Esophagus muscularis mucosa (tissue), 4 donors: ENCODE measurements at regions not wholly inside any gene's neighbourhood (a gene's known extent, or its start where the extent isn't known, plus 50 kb on each side); places are given as distances from the start of the nearest gene placed in this dataset.

Experiments
- DNase-seq: peaks from one replicate; pipeline ENCODE4 v3.0.0-alpha.2; 2017; ENCODE audit errors: extremely low spot score
- H3K27ac ChIP-seq, 4 donors: fragments of 200-600 bp; sonication (generic); replicated peaks in 1 of 4; 1 replicate in 3 of 4; 2 replicates in 1 of 4; pipeline ENCODE4 v1.5.1; 2016 to 2019; ENCODE audit warnings: mild to moderate bottlenecking in 1 of 4
- H3K27me3 ChIP-seq, 4 donors: fragments of 200-600 bp; sonication (generic); one replicate each; pipeline versions ENCODE4 v1.5.1 to v1.6.0; 2016 to 2019
- H3K36me3 ChIP-seq, 4 donors: fragments of 200-600 bp; sonication (generic); one replicate each; pipeline ENCODE4 v1.5.1; 2016 to 2019
- H3K4me1 ChIP-seq, 4 donors: fragments of 200-600 bp; sonication (generic); one replicate each; pipeline ENCODE4 v1.5.1; 2016 to 2019
- H3K4me3 ChIP-seq, 4 donors: fragments of 200-600 bp; sonication (generic); 1 replicate in 2 of 4; 2 replicates in 2 of 4; pipeline ENCODE4 v1.5.1; 2016 to 2019; ENCODE audit warnings: mild to moderate bottlenecking in 4 of 4, moderate library complexity in 1 of 4
- H3K9me3 ChIP-seq, 4 donors: fragments of 200-600 bp; sonication (generic); 1 replicate in 3 of 4; 2 replicates in 1 of 4; pipeline ENCODE4 v1.5.1; 2016 to 2019
- EP300 ChIP-seq: sonication (generic); formaldehyde crosslinking; IDR thresholded peaks from one replicate; pipeline ENCODE4 v1.6.1; 2017; ENCODE audit warnings: antibody characterized with exemption
- POLR2A ChIP-seq: fragments of 450-650 bp; IDR thresholded peaks from one replicate; pipeline ENCODE4 v1.6.1; 2017; ENCODE audit warnings: antibody characterized with exemption, moderate library complexity, mild to moderate bottlenecking, low read depth
- POLR2AphosphoS5 ChIP-seq, 2 donors: sonication (generic); formaldehyde crosslinking; IDR thresholded peaks; one replicate each; pipeline ENCODE4 v1.6.1; 2017; ENCODE audit warnings: antibody characterized with exemption in 2 of 2
- WGBS: methylation state at CpG from one replicate; pipeline ENCODE4 v1.1.5; 2018; 5-methylcytosine and 5-hydroxymethylcytosine counted together
- intact Hi-C: fragments of 100-400 bp; cut with DNase I; formaldehyde crosslinking; loops from one replicate; pipeline ENCODE4 v1.15.1; 2023
- TF ChIP-seq, protein P1 (sequence below), 3 experiments: fragments of 200-600 bp in 2 of 3; fragments of 450-650 bp in 1 of 3; sonication (generic) in 2 of 3; IDR thresholded peaks; one replicate each; pipeline ENCODE4 v1.5.1; 2017 to 2019; ENCODE audit warnings: antibody characterized with exemption in 3 of 3, mild to moderate bottlenecking in 2 of 3, moderate library complexity in 1 of 3

DNA sequence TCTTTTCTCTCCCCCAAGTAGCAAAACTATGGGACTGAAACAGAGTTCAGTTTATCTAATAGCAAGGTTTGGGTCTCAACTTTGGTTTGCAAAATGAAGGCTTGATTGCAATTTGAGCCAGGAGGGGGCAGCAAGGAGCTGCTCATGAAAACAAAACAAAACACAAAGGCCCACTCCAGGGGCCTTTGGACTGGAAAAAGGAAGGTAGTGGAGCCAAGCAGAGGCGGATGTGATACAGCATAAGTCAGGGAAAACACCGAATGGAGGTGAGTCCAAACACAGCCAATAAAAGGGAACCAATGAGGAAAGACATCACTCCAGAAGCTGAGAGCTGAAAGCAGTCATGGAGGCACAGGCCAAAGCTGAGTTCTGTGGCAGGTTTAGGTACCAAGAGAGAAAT, 799.7 kb upstream of the ACVR2A start:
- Histone ChIP-seq H3K4me3 (no peak overlapping the region), H3K9me3 (no peaks in the 10 kb centered on the region), H3K27me3 (no peaks in the 10 kb centered on the region), H3K27ac (no peak overlapping the region), H3K4me1 (peaks cover 0 to 13% (median 9%) of the 10 kb centered on the region in 4 donors), H3K36me3 (no peaks in the 10 kb centered on the region)
- no peak for DNase-seq
- TF ChIP-seq POLR2AphosphoS5 (IDR thresholded peaks at IDR 0.05) (no peak), EP300 (no peak), POLR2A (no peak)
- TF ChIP-seq, protein P1, sequence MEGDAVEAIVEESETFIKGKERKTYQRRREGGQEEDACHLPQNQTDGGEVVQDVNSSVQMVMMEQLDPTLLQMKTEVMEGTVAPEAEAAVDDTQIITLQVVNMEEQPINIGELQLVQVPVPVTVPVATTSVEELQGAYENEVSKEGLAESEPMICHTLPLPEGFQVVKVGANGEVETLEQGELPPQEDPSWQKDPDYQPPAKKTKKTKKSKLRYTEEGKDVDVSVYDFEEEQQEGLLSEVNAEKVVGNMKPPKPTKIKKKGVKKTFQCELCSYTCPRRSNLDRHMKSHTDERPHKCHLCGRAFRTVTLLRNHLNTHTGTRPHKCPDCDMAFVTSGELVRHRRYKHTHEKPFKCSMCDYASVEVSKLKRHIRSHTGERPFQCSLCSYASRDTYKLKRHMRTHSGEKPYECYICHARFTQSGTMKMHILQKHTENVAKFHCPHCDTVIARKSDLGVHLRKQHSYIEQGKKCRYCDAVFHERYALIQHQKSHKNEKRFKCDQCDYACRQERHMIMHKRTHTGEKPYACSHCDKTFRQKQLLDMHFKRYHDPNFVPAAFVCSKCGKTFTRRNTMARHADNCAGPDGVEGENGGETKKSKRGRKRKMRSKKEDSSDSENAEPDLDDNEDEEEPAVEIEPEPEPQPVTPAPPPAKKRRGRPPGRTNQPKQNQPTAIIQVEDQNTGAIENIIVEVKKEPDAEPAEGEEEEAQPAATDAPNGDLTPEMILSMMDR (IDR thresholded peaks at IDR 0.05): peak; percentile 21 to 55 (median 29)
- WGBS: 66% methylated on average over 2 of the region's 2 CpGs
- intact Hi-C loops: no loop called here

DNA sequence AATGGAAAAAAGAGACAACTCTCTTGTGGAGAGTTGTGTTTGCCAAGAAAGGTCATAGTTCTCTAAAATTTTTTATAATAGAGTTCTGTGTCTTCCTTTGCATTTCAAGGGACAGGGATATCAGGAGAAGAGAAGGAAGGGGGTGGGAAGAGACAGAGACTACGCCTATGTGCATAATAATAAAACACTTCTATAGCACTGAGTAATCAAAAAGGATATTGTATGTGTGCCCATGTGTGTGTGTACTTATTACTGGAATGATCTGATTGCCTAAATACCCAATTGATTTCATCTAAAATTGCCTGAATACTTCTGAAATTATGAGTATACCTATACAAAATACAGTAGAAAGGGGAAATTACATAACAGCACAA, 803.7 kb upstream of the ACVR2A start:
- 81% methylated on average over 1 of the region's 1 CpG for WGBS
- Histone ChIP-seq H3K36me3 (no peaks in the 10 kb centered on the region), H3K9me3 (no peaks in the 10 kb centered on the region), H3K27me3 (no peaks in the 10 kb centered on the region), H3K4me1 (peaks cover 0 to 6% (median 0%) of the 10 kb centered on the region in 4 donors), H3K27ac (no peak overlapping the region), H3K4me3 (no peak overlapping the region)
- TF ChIP-seq EP300: no peak
- TF ChIP-seq, protein P1 (IDR thresholded peaks at IDR 0.05): no peak
- no peak for TF ChIP-seq POLR2A
- TF ChIP-seq POLR2AphosphoS5 (IDR thresholded peaks at IDR 0.05): no peak
- intact Hi-C loops: no loop called here
- no peak for DNase-seq

DNA sequence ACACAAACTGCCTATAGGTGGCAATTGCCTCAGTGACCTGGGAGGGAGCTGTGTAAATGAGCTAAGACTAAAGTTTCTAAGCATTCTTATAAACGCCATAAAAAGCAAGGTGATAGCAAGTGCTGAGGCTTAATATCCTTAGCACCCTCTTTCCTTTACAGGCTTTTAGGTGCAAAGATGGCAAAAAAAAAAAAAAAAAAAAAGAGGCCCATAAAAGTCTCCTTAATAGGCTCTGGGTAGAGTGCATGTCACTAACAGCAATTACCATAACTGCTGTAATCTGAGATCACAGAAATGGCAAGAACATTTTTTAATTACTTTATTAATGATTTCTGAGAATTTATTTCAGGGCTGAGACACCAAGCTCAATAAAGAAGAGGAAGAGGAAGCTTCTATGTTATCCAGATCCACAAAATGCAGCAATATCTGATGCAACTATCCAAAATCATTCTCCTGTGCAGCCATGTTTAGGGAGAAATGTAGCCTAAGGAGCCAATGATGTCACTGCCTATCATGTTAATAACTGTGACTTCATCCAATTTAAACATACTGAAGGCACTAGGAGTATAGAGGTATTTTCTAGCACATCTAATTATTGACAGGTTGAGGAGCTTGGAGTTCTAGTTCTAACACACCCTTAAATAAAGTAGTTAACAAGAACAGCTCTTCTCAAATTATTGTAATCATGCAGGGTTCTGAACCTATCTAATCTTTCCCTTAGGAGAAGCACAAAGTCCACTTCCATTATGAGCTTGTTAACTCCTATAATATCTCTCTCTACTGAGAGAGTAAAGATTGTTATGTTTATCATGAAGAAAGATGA, 804.3 kb upstream of the ACVR2A start:
- intact Hi-C loops: no loop called here
- no peak overlapping the region for H3K27ac ChIP-seq
- no peaks in the 10 kb centered on the region for H3K27me3 ChIP-seq
- H3K9me3 ChIP-seq: no peaks in the 10 kb centered on the region
- H3K36me3 ChIP-seq: no peaks in the 10 kb centered on the region
- H3K4me3 ChIP-seq: no peak overlapping the region
- no peak for DNase-seq
- TF ChIP-seq POLR2AphosphoS5 (IDR thresholded peaks at IDR 0.05) (no peak), EP300 (no peak), POLR2A (no peak)
- TF ChIP-seq, protein P1 (IDR thresholded peaks at IDR 0.05): no peak
- WGBS: 88% methylated on average over 1 of the region's 1 CpG
- H3K4me1 ChIP-seq: peaks cover 0 to 6% (median 0%) of the 10 kb centered on the region in 4 donors

DNA sequence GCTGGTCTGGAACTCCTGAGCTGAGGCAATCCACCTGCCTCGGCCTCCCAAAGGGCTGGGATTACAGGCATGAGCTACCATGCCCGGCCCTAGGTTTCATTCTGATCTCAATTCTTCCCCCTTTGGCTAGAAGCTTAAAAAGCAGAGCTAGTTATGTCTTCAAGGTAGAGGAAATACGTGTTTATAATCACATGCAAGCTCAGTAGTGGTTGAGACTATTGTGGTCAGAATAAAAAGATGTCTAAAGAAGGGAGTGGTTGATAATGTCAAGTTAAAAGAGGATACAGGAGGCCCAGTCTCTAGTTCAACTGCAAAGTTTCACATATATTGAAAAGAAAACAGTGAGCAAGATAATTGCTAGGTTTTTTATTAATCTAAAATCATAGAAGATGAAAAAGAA, 807.8 kb upstream of the ACVR2A start:
- Histone ChIP-seq H3K36me3 (no peaks in the 10 kb centered on the region), H3K9me3 (no peaks in the 10 kb centered on the region), H3K4me1 (peaks cover 0 to 11% (median 4%) of the 10 kb centered on the region in 4 donors), H3K27ac (no peak overlapping the region), H3K27me3 (no peaks in the 10 kb centered on the region), H3K4me3 (no peak overlapping the region)
- intact Hi-C loops: no loop called here
- WGBS: 76% methylated on average over 2 of the region's 3 CpGs
- DNase-seq: no peak
- TF ChIP-seq POLR2A (no peak), EP300 (no peak), POLR2AphosphoS5 (IDR thresholded peaks at IDR 0.05) (no peak)
- TF ChIP-seq, protein P1 (IDR thresholded peaks at IDR 0.05): no peak

DNA sequence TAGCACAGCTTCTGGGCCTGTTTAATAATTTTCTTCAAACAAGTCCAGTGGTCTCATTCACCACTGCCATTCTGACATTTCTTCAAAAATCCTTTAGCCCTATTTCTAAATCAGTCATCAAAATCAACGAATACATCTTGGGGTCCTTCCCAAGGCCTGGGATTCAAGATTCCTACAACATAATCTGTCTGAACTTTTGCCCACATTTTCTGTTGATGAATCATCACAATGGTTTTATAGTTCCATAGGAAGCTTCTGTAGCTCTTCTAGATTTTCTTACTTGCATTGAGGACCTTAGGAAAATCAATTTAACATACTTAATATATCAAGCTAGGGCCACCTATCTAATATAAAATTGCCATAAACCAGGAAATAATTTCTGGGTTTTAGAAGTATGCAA, 811.8 kb upstream of the ACVR2A start:
- H3K9me3 ChIP-seq: no peaks in the 10 kb centered on the region
- TF ChIP-seq EP300 (no peak), POLR2A (no peak), POLR2AphosphoS5 (IDR thresholded peaks at IDR 0.05) (no peak)
- TF ChIP-seq, protein P1 (IDR thresholded peaks at IDR 0.05): no peak
- no peak for DNase-seq
- intact Hi-C loops: no loop called here
- H3K36me3 ChIP-seq: no peaks in the 10 kb centered on the region
- no peaks in the 10 kb centered on the region for H3K27me3 ChIP-seq
- peaks cover 0 to 31% (median 30%) of the 10 kb centered on the region in 4 donors for H3K4me1 ChIP-seq
- 68% methylated on average over 1 of the region's 1 CpG for WGBS
- H3K4me3 ChIP-seq: no peak overlapping the region
- no peak overlapping the region for H3K27ac ChIP-seq
